Mesodermal cell (in vitro differentiated cells): ENCODE measurements at regions not wholly inside any gene's neighbourhood (a gene's known extent, or its start where the extent isn't known, plus 50 kb on each side); places are given as distances from the start of the nearest gene placed in this dataset.

ENCODE experiments used
- H3K27ac ChIP-seq: 2 replicates; pipeline ENCODE4 v1.7.0; 2013; ENCODE audit warnings: mild to moderate bottlenecking, low read depth, low read length, moderate library complexity; ENCODE audit not compliant: severe bottlenecking
- H3K36me3 ChIP-seq: 2 replicates; pipeline ENCODE4 v1.7.1; 2013; ENCODE audit warnings: mild to moderate bottlenecking, low read length, moderate library complexity; ENCODE audit not compliant: control insufficient read depth, insufficient read depth
- H3K4me1 ChIP-seq: one replicate; pipeline ENCODE4 v1.7.1; 2013; ENCODE audit warnings: mild to moderate bottlenecking, low read length; ENCODE audit not compliant: insufficient read depth, control insufficient read depth, poor library complexity, severe bottlenecking
- H3K4me3 ChIP-seq: 2 replicates; pipeline ENCODE4 v1.7.0; 2013; ENCODE audit warnings: low read length, control low read depth, mild to moderate bottlenecking; ENCODE audit not compliant: insufficient read depth, poor library complexity, severe bottlenecking; ENCODE audit errors: extremely low read depth
- H3K9me3 ChIP-seq: 2 replicates; pipeline ENCODE4 v1.7.1; 2013; ENCODE audit warnings: mild to moderate bottlenecking, low read length, moderate library complexity; ENCODE audit not compliant: control insufficient read depth
- WGBS, 2 experiments: methylation state at CpG; one replicate each; pipeline ENCODE4 v1.1.5; 2013; ENCODE audit warnings: missing lambda C conversion rate in 2 of 2; ENCODE audit not compliant: insufficient coverage in 2 of 2; 5-methylcytosine and 5-hydroxymethylcytosine counted together

DNA sequence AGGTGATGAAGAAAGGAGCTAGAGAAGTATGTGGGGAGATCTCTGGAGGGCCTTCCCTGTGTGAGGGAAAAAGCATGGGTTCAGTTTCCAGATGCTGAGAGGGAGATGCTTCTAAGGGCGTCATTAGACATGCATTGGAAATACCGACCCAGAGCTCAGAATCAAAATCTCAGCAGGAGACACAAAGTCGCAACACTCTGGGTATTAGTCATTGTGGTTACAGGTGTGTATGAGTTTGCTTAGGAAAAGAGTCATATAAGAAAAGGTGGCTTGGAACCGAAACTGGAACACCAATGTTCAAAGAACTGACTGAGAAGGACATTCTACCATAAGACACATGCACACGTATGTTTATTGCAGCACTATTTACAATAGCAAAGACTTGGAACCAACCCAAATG lies 477.1 kb downstream of the FBXO15 start:
- WGBS, 2 experiments = 96 to 100% methylated on average over 3 to 5 of the region's 5 CpGs
- Histone ChIP-seq H3K36me3 (no peaks in the 10 kb centered on the region), H3K9me3 (no peaks in the 10 kb centered on the region), H3K27ac (no peak overlapping the region), H3K4me1 (no peaks in the 10 kb centered on the region), H3K4me3 (no peak overlapping the region)

- Histone ChIP-seq H3K9me3 (no peaks in the 10 kb centered on the region), H3K36me3 (no peaks in the 10 kb centered on the region), H3K4me1 (no peaks in the 10 kb centered on the region), H3K27ac (no peak overlapping the region), H3K4me3 (no peak overlapping the region)
These were observed 477.6 kb downstream of the FBXO15 start for GRCh38 chr18:73670039-73670438.

DNA sequence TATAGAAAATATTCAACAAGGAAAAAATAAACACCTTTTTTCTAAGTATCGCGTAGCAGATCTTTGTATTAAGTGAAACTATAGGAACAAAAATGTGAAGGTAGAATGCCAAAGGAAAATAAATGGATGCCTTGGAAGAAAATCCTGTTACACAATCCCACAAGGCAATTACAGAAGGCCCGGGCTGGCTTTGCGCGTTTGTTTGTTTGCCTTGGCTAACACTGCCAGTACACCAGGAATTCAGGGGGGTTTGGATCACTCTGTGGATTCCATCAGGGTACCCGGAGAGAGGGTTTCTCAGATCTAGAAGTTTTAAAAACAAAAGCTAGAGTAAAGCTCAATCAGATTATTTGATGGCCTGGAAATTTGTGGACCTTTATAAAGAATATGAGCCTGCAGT lies 478.3 kb downstream of the FBXO15 start:
- Histone ChIP-seq H3K9me3 (no peaks in the 10 kb centered on the region), H3K4me1 (no peaks in the 10 kb centered on the region), H3K4me3 (no peak overlapping the region), H3K27ac (no peak overlapping the region), H3K36me3 (no peaks in the 10 kb centered on the region)
- WGBS, 2 experiments = 100% methylated on average over 1 to 3 of the region's 6 CpGs

GRCh38 chr18:73668051-73668450 lies 479.6 kb downstream of the FBXO15 start:
- Histone ChIP-seq H3K36me3 (no peaks in the 10 kb centered on the region), H3K27ac (no peak overlapping the region), H3K4me3 (no peak overlapping the region), H3K9me3 (no peaks in the 10 kb centered on the region), H3K4me1 (no peaks in the 10 kb centered on the region)
- no CpG with 5 or more reads among the region's 1 CpG for WGBS, 2 experiments

GRCh38 chr18:73666772-73667171 lies 480.9 kb downstream of the FBXO15 start:
- no peak overlapping the region for H3K27ac ChIP-seq
- H3K4me1 ChIP-seq = no peaks in the 10 kb centered on the region
- no peaks in the 10 kb centered on the region for H3K9me3 ChIP-seq
- WGBS, 2 experiments = no CpG with 5 or more reads among the region's 1 CpG
- H3K36me3 ChIP-seq = no peaks in the 10 kb centered on the region
- no peak overlapping the region for H3K4me3 ChIP-seq

- Histone ChIP-seq H3K4me3 (no peak overlapping the region), H3K27ac (no peak overlapping the region), H3K36me3 (no peaks in the 10 kb centered on the region), H3K4me1 (no peaks in the 10 kb centered on the region), H3K9me3 (no peaks in the 10 kb centered on the region)
- WGBS, 2 experiments = no CpG with 5 or more reads among the region's 2 CpGs
These were observed 482.7 kb downstream of the FBXO15 start for GRCh38 chr18:73664896-73665295.

GRCh38 chr18:73663581-73663980 lies 484.1 kb downstream of the FBXO15 start:
- Histone ChIP-seq H3K4me3 (no peak overlapping the region), H3K4me1 (no peaks in the 10 kb centered on the region), H3K9me3 (no peaks in the 10 kb centered on the region), H3K36me3 (no peaks in the 10 kb centered on the region), H3K27ac (no peak overlapping the region)
- WGBS, 2 experiments = 83 to 100% methylated on average over 1 of the region's 2 CpGs

- H3K4me3 ChIP-seq = no peak overlapping the region
- no peak overlapping the region for H3K27ac ChIP-seq
- H3K4me1 ChIP-seq = no peaks in the 10 kb centered on the region
- H3K9me3 ChIP-seq = no peaks in the 10 kb centered on the region
- no peaks in the 10 kb centered on the region for H3K36me3 ChIP-seq
- WGBS, 2 experiments = 92 to 93% methylated on average over 4 of the region's 4 CpGs
These were observed 485.2 kb downstream of the FBXO15 start for GRCh38 chr18:73662421-73662820.

DNA sequence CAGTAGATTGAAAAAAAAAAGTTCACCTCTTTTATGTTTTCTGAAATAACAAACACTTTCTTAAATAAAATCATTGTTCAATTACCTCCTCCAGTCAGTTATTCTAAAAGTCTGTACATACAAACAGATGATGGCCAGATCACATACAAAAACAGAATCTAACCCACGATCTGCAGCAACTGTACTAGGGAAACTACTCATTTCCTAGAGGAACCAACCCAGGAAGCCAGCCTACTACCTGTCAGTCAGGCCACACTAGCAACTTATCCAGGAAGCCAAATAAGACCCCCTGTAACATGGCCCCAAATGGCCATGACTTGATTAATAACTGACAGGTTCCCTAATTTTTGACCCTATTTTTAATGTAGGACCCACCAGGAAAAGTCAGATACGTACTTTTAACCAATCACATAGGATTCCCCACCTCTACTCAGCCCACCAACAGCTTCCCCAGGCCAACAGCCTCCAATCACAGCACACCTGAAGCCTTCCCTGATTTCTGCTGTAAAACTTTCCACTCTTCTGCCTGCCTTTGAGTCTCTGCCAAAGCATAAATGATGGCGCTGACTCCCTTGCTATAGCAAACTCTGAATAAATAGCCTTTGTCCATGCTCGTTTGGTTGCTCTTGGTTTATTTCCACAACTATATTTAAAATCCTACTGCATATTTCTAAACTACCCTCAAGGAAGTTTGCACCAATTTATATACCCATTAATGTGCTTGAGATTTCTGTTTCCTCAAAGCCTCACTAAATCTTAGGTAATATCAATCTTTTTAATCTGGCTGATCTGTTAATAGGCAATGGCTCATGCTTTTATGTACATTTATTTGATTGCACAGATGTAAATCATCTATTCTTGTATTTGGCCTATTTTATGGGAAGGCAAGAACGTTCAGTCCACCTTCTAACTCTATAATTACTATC lies 486.4 kb downstream of the FBXO15 start:
- Histone ChIP-seq H3K4me3 (no peak overlapping the region), H3K27ac (no peak overlapping the region), H3K36me3 (no peaks in the 10 kb centered on the region), H3K4me1 (no peaks in the 10 kb centered on the region), H3K9me3 (no peaks in the 10 kb centered on the region)
- WGBS, 2 experiments = 96 to 97% methylated on average over 3 to 4 of the region's 5 CpGs

GRCh38 chr18:73656691-73657090 lies 490.9 kb downstream of the FBXO15 start:
- H3K27ac ChIP-seq = no peak overlapping the region
- H3K36me3 ChIP-seq = no peaks in the 10 kb centered on the region
- H3K4me1 ChIP-seq = no peaks in the 10 kb centered on the region
- no peaks in the 10 kb centered on the region for H3K9me3 ChIP-seq
- H3K4me3 ChIP-seq = no peak overlapping the region

GRCh38 chr18:73653827-73654226 lies 493.8 kb downstream of the FBXO15 start:
- H3K9me3 ChIP-seq = no peaks in the 10 kb centered on the region
- no CpG with 5 or more reads among the region's 4 CpGs for WGBS, 2 experiments
- H3K27ac ChIP-seq = no peak overlapping the region
- no peaks in the 10 kb centered on the region for H3K36me3 ChIP-seq
- H3K4me3 ChIP-seq = no peak overlapping the region
- no peaks in the 10 kb centered on the region for H3K4me1 ChIP-seq
